HG02852 (cell line): ENCODE measurements at regions not wholly inside any gene's neighbourhood (a gene's known extent, or its start where the extent isn't known, plus 50 kb on each side); places are given as distances from the start of the nearest gene placed in this dataset.

Experiments
- ATAC-seq: cut with Tn5 transposase; IDR thresholded peaks from one replicate; pipeline ENCODE4 v1.9.1; 2021; ENCODE audit warnings: mild to moderate bottlenecking, moderate library complexity; ENCODE audit not compliant: unreplicated experiment

DNA sequence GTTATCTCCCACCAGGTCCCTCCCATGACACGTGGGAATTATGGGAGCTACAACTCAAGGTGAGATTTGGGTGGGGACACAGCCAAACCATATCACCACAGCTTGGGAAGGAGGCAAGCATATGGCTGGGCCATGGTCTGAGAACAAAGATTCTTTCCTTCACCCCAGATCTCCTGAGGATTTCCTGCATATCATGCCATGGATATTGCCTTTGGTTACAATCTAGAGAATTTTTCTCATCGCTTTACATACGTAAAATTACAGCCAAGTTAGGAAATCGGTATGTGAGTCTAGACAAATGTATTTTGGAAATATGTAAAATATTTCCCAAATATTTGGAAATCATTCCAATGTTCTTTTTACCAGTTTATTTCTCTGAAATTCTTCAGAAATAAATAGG, 398.3 kb downstream of the RFC3 start:
- no peak for ATAC-seq

DNA sequence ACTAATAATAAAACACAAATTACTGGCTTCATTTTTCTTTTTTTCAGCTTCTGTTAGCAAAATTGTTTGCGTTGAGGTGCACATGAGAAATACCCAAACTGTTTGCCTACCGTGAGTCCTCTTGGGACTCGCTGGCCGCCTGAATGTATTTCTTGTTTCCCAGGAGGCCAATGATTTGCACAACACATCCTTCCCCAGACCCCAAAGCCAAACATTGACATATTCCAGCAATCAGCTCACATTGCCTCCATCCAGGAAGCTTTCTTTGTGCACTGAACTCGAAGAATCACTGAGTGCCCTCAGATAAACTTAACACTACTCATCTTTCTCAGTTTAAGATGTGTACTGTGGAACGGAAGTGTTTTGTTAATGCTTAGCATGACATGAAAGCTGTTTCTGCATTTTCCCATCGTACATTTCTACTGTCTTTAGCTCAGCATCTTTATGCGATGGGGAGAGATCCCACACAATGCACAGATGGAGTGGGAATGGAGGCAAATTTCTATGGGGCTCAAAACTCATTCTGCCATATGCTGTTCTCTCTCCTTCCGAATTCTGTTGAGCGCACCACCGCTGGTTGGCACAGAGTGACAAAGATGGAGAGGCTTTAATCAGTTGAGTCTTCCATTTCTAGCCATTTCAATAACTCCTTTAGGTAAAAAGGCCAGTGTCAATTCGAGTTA, 399.5 kb downstream of the RFC3 start:
- no peak for ATAC-seq

DNA sequence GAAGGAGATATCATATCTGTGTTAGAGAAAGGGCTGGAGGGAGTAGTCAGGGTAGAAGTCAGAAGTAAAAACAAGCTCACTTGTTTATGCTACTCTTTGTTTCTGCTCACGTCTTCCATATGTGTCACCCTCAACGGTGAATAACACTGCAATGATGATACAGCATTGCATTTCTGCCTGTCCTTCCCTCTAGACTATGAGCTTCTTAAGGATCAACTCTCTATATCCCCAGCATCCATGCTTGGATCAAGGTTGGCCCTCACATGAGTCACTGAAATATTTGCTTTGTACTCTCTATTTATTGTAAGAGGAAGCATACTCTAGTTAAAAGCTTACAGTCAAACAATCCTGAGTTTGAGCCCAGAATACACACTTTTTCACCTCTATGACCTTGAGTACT, 406.0 kb downstream of the RFC3 start:
- no peak for ATAC-seq

DNA sequence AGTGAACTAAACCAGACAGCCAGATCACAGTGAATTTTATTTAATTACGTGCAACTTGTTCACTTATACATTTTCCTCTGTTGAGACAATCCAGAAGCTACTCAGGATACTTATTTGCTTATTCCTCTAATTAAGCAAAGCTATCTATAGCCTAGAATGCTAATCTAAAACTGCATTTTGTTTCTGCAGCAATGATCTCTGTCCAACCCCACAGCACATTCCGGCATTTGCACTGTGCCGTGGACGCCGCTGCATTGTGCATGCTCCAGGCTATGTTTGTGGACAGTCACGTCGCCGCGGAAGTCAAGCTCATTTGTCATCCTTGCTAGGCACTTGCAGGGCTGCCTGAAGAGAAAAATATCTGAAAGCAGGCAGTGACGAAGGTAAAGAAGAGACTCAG, 406.9 kb downstream of the RFC3 start:
- ATAC-seq: no peak

DNA sequence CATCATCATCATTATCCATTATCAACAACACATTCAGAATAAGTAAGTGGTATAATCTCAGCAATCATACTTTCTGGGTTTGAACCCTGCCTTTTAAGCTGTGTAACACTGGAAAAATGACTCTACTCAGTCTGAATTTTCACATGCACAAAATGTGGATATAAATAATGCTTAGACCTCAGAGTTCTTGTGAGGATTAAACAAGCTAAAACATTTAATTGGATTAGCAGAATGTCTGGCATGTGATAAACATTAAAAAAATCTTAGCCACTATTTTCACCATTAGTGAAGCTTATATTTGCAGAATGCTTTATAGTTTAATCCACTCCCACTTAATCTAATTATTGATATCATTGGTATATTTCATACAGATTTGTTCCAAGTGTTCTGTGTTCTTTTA, 412.3 kb downstream of the RFC3 start:
- no peak for ATAC-seq

DNA sequence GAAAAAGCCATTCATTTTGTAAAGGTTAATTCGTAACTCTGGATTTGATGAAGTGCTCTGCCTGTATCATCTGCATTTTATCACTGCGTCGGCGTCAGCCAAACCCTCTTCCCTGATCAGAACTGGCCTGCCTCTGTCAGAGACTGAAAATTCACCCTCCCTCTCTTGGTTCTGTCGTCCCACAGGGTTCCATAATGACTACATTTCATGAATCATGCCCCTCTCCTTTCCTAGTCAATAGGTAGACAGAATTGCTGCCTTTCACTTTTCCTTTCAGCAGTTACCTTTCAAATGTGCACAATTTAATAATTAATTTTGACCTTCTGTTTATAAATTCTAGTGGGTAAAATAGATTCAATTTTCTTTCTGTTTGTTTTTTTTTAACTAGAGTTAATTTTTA, 423.4 kb downstream of the RFC3 start:
- ATAC-seq: no peak

DNA sequence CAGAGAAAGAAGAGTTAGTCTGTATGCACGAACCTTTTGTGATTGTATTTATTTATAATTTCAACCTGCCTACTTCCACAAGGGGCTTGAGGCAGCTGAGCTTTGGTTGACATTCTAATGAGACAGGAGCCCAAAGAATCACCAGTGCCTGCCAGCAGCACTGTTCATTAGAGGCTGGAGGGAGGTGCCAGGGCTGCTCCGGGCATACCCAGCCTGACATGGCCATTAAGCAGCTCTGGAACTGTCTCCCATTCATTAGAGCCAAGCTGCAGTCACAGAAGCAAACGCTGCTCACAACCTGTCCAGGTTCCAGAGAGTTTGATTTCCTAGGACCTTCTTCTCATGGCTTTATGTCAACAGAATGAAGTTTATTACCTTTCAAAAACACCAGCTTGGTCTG, 425.5 kb downstream of the RFC3 start:
- ATAC-seq: no peak

DNA sequence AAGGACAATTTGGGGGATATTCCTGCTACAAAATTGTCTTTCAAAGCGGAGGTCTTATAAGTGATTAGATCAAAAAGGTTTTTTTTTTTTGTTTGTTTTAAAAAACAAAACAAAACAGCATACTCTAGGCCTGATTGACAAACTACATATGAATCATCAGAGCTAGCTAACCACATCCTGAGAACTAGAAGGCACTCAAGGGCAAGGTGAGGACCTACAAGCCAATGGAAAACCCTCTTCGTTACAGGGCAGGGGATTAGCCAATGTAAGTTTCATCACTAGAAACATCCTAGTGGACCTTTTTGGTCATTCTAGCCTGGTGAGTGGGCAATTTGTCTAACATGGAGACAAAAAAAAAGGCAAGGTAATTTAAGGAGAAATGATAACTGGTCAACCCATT, 428.6 kb downstream of the RFC3 start:
- ATAC-seq: no peak

DNA sequence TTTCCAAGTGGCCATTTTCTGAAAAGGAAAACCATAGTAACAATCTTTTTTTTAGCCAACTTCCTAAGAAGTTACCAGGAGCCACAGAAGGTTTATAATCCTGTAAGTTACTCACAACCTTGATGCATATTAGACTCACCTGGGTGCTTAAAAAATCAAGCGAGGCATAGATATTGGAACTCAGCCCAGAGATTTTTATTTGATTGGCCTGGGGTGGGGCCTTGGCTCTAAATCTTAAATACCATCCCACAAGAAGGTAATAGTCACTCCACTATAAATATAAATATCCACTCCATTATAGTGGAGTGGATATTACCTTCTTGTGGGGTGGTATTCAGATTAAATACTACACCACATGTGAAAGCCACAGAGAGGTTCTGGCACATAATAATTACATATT, 429.6 kb downstream of the RFC3 start:
- ATAC-seq: no peak

DNA sequence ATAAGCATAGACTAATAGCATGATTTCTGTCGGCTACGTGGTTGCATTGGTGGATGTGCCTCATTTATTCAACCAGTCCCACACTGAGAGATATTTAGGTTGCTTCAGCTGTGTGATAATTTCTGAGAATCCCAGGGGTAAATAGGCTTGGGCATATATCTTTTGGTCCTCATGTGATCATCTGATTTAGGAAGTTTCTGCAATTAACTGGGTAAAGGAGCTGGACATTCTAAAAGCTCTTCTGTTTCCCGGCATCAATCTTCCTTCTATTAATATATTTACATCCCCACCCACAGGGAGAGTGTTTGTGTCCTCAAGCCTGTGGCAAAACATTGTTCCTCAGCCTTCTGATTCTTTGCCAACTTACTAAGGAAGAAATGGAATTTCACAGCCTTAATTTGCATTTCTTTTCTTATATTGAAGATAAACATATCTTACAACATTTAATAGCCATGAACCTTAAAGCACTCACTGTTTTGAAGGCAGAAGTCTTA, 431.6 kb downstream of the RFC3 start:
- no peak for ATAC-seq

DNA sequence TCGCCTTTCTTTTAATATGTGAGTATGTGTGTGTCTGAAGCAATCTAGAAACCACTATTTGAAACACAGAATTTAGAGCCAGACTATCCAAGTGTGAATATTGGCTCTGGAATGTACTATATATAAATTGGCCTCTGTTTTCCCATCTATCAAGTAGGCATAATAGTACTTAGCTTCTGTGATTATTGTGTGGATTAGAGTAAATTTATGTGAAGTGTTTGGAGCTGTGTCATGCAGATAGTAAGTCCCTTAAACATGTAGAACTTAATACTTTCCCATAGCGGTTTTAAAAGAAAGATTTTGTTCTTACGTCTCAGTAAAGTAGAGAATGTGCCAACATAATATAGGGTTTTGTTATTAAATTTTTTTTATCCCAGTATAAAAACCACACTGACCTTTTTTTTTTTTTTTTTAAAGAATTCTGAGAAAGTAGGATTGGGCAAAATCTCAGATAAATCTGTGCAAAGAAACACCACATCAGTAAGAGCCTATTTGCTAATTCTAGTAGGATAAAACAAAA, 432.3 kb downstream of the RFC3 start:
- ATAC-seq: no peak

DNA sequence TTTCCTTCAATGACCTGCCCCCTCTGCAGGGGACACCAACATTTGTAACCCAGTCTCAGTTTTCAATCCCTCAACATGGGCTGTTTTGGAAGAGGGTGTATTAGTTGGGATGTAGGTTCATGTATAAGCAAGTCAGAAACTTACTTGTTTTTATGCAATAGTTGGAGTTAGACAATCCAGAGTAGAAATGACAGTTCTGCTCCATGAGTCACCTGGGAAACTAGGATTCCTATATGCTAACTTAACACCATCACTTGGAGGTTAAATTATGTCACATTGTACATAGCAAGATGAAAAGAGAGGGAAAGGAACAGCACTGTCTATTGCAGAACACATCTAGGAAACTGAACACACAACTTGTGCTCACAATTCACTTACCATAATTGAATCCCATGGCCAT, 436.4 kb downstream of the RFC3 start:
- ATAC-seq: no peak

DNA sequence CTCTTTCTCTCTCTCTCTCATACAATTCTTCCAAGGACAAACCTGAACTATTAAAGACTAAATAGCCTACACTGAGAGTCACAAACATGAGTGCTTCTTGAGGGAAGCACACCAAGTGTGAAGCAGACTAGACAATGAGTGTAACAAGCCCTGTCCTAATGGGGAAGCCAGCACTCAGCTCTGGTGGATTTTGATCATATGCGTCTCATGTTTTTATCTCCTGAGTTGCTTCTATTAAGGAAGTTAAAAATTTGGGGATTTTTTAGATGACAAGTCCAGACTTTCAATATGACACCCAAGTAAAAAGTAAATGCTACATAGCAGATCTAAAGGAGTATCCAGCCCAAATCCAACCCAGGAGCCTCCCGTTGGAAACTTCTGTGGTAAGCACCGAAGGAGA, 437.8 kb downstream of the RFC3 start:
- ATAC-seq: no peak

DNA sequence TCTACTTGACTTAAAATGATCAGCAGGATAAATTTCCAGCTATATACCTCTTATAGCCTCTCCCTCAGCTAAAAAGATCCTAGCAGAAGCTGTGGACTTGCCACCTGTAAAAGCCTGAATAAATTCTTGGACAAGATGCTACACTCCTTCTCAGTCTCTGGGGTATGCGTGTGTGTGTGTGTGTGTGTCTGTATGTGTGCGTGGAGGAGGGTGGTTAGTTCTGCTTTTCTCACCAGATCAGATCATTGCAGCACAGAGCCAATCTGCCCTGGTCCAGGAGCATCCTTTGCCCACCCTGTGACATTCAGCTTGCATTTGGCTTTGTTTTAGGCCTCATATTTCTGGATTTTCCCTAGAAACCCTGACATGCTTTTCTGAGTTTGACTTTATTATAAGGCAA, 438.3 kb downstream of the RFC3 start:
- no peak for ATAC-seq

DNA sequence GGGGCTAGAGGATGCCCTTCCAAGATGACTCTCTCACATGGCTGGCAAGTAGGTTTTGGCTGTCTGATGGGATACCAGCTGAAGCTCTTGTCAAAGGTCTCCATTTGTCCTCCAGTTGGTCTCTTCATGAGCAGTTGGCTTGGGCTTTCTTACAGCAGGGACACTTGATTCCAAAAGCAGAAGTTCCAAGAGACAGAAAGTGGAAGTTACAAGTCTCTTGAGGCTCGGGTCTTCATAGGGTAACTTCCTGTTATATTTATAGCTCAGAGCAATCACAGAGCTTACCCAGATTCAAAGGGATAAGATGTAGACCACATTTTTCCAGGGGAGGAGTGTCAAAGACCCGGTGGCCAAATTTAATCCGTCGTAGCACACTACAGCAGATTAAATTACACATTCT, 440.0 kb downstream of the RFC3 start:
- no peak for ATAC-seq

DNA sequence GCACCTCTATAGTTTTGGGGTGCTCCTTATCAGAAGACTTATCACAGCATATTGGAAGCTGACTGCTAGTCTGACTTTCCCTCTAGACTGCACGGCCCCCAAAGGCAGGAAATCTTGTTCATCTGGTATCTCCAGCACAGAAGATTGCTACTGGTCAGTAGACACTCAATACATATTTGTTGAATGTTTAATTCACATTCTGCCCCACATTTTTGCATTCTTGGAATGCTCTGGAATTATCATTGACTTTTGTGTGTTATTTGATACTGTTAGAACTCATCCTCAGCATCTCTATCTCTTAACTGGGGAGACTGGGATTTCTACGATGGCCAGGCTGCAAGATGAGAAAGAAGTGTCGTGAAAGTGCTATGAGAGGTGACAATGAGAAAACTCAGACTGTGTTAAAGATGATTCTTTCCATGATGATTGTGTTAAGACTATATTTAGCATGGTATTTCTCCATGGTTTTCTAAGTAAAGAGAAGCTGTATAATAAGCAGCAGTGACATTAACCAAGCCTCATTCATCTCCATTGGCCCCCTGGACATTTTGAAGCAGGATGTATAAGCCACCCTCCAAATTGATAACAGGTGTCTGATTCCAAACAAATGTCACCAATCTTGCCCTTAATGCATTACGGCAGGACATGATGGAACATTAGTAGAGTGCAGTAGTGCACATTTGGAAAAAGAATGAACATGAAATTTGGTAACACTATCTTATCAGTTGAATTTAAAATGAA, 440.9 kb downstream of the RFC3 start:
- ATAC-seq: no peak

DNA sequence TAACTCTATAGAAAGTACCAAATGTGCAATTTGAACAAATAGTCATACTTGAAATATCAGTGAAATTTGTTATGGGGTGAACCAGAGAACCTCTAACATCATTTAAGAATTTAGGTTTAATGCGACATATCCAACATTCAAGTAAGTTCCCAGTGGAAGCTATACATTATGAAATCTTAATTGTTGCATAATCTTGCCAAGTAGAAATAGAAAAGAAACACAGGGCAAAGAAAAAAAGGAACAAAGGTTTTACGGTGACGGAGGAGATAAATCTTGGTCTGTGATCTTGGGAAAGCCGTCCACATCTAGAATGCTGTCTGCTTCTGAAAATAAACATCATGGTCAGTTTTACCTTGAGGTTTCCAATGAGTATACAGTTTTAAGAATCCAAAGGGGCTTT, 445.7 kb downstream of the RFC3 start:
- ATAC-seq: no peak

DNA sequence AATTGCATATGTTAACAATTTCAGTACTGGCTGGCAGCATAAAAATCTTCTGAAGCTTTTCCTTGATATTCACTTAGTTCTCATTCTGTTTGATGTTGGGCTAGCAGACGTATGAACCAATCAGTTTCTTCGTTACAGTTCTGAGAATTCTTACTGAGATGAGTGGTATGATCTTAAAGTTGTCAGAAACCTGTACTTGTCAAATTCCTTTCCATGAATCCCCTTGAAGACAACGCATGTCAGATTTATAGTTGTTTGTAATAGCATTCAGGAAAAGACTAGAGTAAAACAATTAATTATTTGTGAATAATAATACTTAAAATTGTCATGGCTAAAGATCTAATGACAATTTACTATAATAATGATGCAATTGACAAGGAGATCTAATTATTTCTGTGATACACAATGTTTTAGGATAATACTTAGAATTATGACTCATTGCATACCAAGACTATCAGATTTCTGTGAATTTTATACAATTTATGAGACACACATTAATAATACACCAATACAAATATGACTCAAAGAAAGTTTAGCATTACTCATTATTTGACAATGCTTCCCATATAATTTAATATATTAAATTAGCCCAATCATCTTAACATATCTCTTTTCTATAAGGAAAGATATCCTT, 447.2 kb downstream of the RFC3 start:
- ATAC-seq: no peak

DNA sequence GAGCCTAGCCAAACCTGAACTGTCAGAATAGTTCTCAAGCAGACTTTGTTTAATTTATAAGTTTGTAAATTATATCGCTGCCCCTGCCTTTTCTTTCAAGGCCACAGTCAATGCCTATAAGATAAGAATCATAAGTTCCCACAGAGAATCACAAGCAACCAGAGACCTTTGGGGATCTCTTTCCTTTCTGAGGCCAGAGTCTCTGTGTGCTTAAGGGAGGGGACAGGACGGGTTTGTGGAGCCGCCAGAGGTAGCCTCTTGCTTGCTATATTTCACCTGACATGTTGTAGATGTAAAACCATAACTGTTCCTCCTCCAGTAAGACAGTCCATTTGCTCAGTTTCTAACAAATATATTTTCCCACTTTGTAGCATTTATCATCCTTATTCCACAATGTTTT, 458.8 kb downstream of the RFC3 start:
- no peak for ATAC-seq

DNA sequence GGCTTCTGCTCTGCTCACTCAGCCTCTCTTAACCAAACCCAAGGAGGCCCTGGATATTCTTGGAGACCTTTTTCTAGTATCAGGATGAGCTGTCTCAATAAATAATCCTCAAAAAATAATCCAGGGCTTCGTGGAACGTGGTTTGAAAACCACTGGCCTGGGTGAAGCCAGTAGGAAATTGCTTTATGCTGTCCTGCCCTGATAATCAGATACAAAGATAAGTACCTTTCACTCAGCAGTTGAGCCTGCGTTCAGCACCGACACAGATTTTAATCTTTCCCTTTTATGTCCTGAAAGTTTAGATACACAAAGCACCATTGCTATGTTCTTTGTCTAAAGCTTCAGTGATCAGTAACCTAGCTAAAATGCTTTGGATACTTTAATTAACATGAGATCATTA, 460.0 kb downstream of the RFC3 start:
- ATAC-seq: no peak

DNA sequence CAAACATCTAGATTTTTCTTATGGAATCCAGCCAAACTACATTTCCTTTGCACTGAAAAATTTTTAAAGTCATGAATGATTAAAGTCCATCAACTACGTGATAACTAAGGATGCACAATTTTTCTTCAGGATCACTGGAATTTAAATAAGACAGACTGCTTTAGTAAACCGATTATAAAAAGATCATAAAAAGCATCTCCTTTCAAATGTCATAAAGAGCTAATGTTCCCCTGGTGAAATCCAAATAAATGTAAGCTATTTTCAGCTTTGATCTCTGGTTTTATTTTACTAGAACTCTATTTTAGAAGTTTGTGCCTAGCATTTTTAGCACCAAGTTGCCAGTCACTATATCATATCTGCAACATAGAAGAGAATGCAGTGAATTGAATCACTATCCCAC, 460.8 kb downstream of the RFC3 start:
- ATAC-seq: no peak

DNA sequence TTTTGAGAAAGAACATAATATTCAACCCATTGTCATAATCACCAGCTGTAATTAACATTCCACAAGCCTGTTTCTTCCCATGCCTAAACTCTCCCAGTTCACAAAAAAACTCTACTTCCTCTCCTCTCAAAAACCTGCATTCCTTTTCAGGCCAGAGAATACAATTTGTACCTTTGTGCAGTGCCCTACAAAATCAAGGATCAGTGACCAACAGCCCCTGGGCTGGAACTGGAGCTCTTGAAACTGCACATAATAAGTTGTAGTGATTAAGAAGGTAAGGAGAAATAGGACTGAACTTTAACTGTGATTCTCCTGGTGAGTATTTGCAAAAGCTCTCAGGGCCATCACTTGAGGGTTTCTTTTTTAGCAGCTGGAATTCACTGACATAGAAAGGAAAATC, 472.7 kb downstream of the RFC3 start:
- ATAC-seq: no peak
